ENCODE measurements at regions not wholly inside any gene's neighbourhood (a gene's known extent, or its start where the extent isn't known, plus 50 kb on each side); places are given as distances from the start of the nearest gene placed in this dataset.

- Mint-ChIP-seq H3K4me1 (no peaks in the 10 kb centered on the region), H3K36me3 (no peaks in the 10 kb centered on the region), H3K4me3 (no peak overlapping the region), H3K27me3 (peaks cover 10% of the 10 kb centered on the region), H3K9me3 (peaks cover 10% of the 10 kb centered on the region), H3K27ac (no peak overlapping the region)
- ATAC-seq: peak; percentile 39
Measured at GRCh38 chr2:128545085-128545484, 226.4 kb upstream of the HS6ST1 start.

GRCh38 chr2:128545829-128546228 lies 227.2 kb upstream of the HS6ST1 start:
- no peak for ATAC-seq
- H3K4me3 Mint-ChIP-seq: no peak overlapping the region
- H3K9me3 Mint-ChIP-seq: peaks cover 10% of the 10 kb centered on the region
- H3K27ac Mint-ChIP-seq: no peak overlapping the region
- peaks cover 10% of the 10 kb centered on the region for H3K27me3 Mint-ChIP-seq
- no peaks in the 10 kb centered on the region for H3K4me1 Mint-ChIP-seq
- no peaks in the 10 kb centered on the region for H3K36me3 Mint-ChIP-seq

GRCh38 chr2:128547667-128548066 lies 229.0 kb upstream of the HS6ST1 start:
- Mint-ChIP-seq H3K9me3 (peaks cover 10% of the 10 kb centered on the region), H3K27ac (no peak overlapping the region)

GRCh38 chr2:128548461-128548891 lies 229.8 kb upstream of the HS6ST1 start:
- no peak for ATAC-seq
- Mint-ChIP-seq H3K27me3 (peaks cover 10% of the 10 kb centered on the region), H3K4me3 (no peak overlapping the region), H3K9me3 (peaks cover 10% of the 10 kb centered on the region), H3K27ac (no peak overlapping the region), H3K36me3 (no peaks in the 10 kb centered on the region), H3K4me1 (no peaks in the 10 kb centered on the region)

More at GRCh38 chr2:128547667-128548066, 229.0 kb upstream of the HS6ST1 start:
- Mint-ChIP-seq H3K27me3 (peaks cover 10% of the 10 kb centered on the region), H3K4me3 (no peak overlapping the region), H3K36me3 (no peaks in the 10 kb centered on the region), H3K4me1 (no peaks in the 10 kb centered on the region)
- no peak for ATAC-seq

GRCh38 chr2:128549094-128549493 lies 230.4 kb upstream of the HS6ST1 start:
- Mint-ChIP-seq H3K9me3 (peaks cover 10% of the 10 kb centered on the region), H3K27ac (no peak overlapping the region), H3K36me3 (no peaks in the 10 kb centered on the region), H3K4me1 (no peaks in the 10 kb centered on the region), H3K4me3 (no peak overlapping the region), H3K27me3 (peaks cover 10% of the 10 kb centered on the region)
- no peak for ATAC-seq

GRCh38 chr2:128549646-128550260 lies 231.1 kb upstream of the HS6ST1 start:
- no peaks in the 10 kb centered on the region for H3K36me3 Mint-ChIP-seq

GRCh38 chr2:128550389-128550788 lies 231.7 kb upstream of the HS6ST1 start:
- Mint-ChIP-seq H3K27ac (no peak overlapping the region), H3K4me3 (no peak overlapping the region), H3K9me3 (peaks cover 10% of the 10 kb centered on the region), H3K4me1 (no peaks in the 10 kb centered on the region), H3K36me3 (no peaks in the 10 kb centered on the region), H3K27me3 (peaks cover 10% of the 10 kb centered on the region)
- ATAC-seq: no peak

More at GRCh38 chr2:128549646-128550260, 231.1 kb upstream of the HS6ST1 start:
- Mint-ChIP-seq H3K27ac (no peak overlapping the region), H3K9me3 (peaks cover 10% of the 10 kb centered on the region), H3K27me3 (peaks cover 10% of the 10 kb centered on the region), H3K4me3 (no peak overlapping the region), H3K4me1 (no peaks in the 10 kb centered on the region)
- no peak for ATAC-seq

GRCh38 chr2:128550801-128551416 lies 232.2 kb upstream of the HS6ST1 start:
- H3K36me3 Mint-ChIP-seq: no peaks in the 10 kb centered on the region
- H3K4me3 Mint-ChIP-seq: no peak overlapping the region
- no peaks in the 10 kb centered on the region for H3K4me1 Mint-ChIP-seq
- no peak for ATAC-seq
- no peak overlapping the region for H3K27ac Mint-ChIP-seq
- H3K9me3 Mint-ChIP-seq: peaks cover 10% of the 10 kb centered on the region
- peaks cover 10% of the 10 kb centered on the region for H3K27me3 Mint-ChIP-seq

- H3K27ac Mint-ChIP-seq: no peak overlapping the region
- no peak overlapping the region for H3K4me3 Mint-ChIP-seq
- ATAC-seq: no peak
- no peaks in the 10 kb centered on the region for H3K36me3 Mint-ChIP-seq
- H3K27me3 Mint-ChIP-seq: peaks cover 10% of the 10 kb centered on the region
- H3K9me3 Mint-ChIP-seq: peaks cover 9% of the 10 kb centered on the region
- H3K4me1 Mint-ChIP-seq: no peaks in the 10 kb centered on the region
Measured at GRCh38 chr2:128551435-128551834, 232.8 kb upstream of the HS6ST1 start.

GRCh38 chr2:128552141-128552805 lies 233.6 kb upstream of the HS6ST1 start:
- Mint-ChIP-seq H3K36me3 (no peaks in the 10 kb centered on the region), H3K4me1 (no peaks in the 10 kb centered on the region), H3K9me3 (peaks cover under 1% of the 10 kb centered on the region), H3K27me3 (peaks cover 2% of the 10 kb centered on the region), H3K27ac (no peak overlapping the region), H3K4me3 (no peak overlapping the region)
- ATAC-seq: no peak

- H3K9me3 Mint-ChIP-seq: no peaks in the 10 kb centered on the region
- no peaks in the 10 kb centered on the region for H3K27me3 Mint-ChIP-seq
- H3K36me3 Mint-ChIP-seq: no peaks in the 10 kb centered on the region
- H3K4me3 Mint-ChIP-seq: no peak overlapping the region
- no peak for ATAC-seq
- no peak overlapping the region for H3K27ac Mint-ChIP-seq
- no peaks in the 10 kb centered on the region for H3K4me1 Mint-ChIP-seq
Measured at GRCh38 chr2:128552806-128553551, 234.3 kb upstream of the HS6ST1 start.

GRCh38 chr2:128554151-128554769 lies 235.6 kb upstream of the HS6ST1 start:
- Mint-ChIP-seq H3K9me3 (no peaks in the 10 kb centered on the region), H3K36me3 (no peaks in the 10 kb centered on the region), H3K27ac (no peak overlapping the region), H3K4me3 (no peak overlapping the region), H3K27me3 (peaks cover 8% of the 10 kb centered on the region), H3K4me1 (no peaks in the 10 kb centered on the region)
- ATAC-seq: no peak

- H3K36me3 Mint-ChIP-seq: no peaks in the 10 kb centered on the region
- H3K4me1 Mint-ChIP-seq: no peaks in the 10 kb centered on the region
- H3K4me3 Mint-ChIP-seq: no peak overlapping the region
- ATAC-seq: no peak
- no peaks in the 10 kb centered on the region for H3K9me3 Mint-ChIP-seq
- H3K27me3 Mint-ChIP-seq: peaks cover 16% of the 10 kb centered on the region
- H3K27ac Mint-ChIP-seq: no peak overlapping the region
Measured at GRCh38 chr2:128555433-128555832, 236.8 kb upstream of the HS6ST1 start.

- H3K27me3 Mint-ChIP-seq: peaks cover 16% of the 10 kb centered on the region
- no peaks in the 10 kb centered on the region for H3K36me3 Mint-ChIP-seq
- no peaks in the 10 kb centered on the region for H3K4me1 Mint-ChIP-seq
- ATAC-seq: no peak
- H3K9me3 Mint-ChIP-seq: no peaks in the 10 kb centered on the region
- no peak overlapping the region for H3K27ac Mint-ChIP-seq
- H3K4me3 Mint-ChIP-seq: no peak overlapping the region
Measured at GRCh38 chr2:128556089-128556488, 237.4 kb upstream of the HS6ST1 start.

- no peak overlapping the region for H3K27ac Mint-ChIP-seq
- H3K36me3 Mint-ChIP-seq: no peaks in the 10 kb centered on the region
- H3K27me3 Mint-ChIP-seq: peaks cover 16% of the 10 kb centered on the region
- H3K4me3 Mint-ChIP-seq: no peak overlapping the region
- H3K9me3 Mint-ChIP-seq: no peaks in the 10 kb centered on the region
- ATAC-seq: no peak
- H3K4me1 Mint-ChIP-seq: no peaks in the 10 kb centered on the region
Measured at GRCh38 chr2:128556633-128557032, 238.0 kb upstream of the HS6ST1 start.

Data from stimulated activated memory B cell treated with anti-CD40 and anti-IgM and Interleukin-4, amounts not matched to agents 10 μg/mL and 1 μg/mL and 100 μg/mL, for 72 hours (primary cell).